ENCODE measurements at regions not wholly inside any gene's neighbourhood (a gene's known extent, or its start where the extent isn't known, plus 50 kb on each side); places are given as distances from the start of the nearest gene placed in this dataset.

DNA sequence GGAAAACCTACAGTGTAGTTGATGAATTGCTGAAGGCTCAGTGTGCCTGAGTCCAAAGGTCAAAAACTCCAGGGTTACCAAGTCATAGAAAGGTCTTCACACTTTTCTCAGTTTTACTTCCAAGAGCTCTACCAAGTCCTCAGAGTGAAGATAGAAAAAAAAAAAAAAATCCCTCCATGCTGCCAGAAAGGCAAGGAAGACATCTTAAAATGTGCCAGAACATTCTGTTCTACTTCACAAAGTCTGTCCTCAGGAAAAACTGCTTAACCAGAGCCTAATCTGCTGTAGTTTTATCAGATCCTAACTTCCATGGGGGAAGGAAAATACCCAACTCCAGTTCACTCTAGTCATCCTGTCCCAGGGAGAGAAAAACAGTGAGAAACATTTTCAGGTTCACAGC, 175.6 kb upstream of the CDH11 start:
- peak overlapping the region; percentile 26; the same call in 1 of the 2 replicates for H2AFZ ChIP-seq (ENCODE audit: low read length)
- no peak overlapping the region for H4K91ac ChIP-seq (replicated peaks; ENCODE audit: insufficient read length, low read length)
- no peak overlapping the region for H4K5ac ChIP-seq (ENCODE audit: insufficient read length, low read depth, low read length)
- FAIRE-seq (no peak), DNase-seq (ENCODE audit: low read depth in 1 of 2, low spot score in 2 of 2) (no peak)
- H3K23ac ChIP-seq (ENCODE audit: insufficient read length), result no peak overlapping the region
- no peaks in the 10 kb centered on the region for H3K27me3 ChIP-seq (replicated peaks in 1 of 4; ENCODE audit: control insufficient read depth in 3 of 4, extremely low read depth in 1 of 4, insufficient read depth in 3 of 4, low read length in 3 of 4)
- H2BK15ac ChIP-seq (ENCODE audit: low read length), result no peak overlapping the region
- no peaks in the 10 kb centered on the region for H3K9me3 ChIP-seq (ENCODE audit: insufficient read depth in 2 of 2, low read depth in 1 of 2, low read length in 1 of 2)
- H4K20me1 ChIP-seq (replicated peaks in 1 of 2; ENCODE audit: control insufficient read depth in 1 of 2, insufficient read depth in 2 of 2, low read length in 2 of 2), result no peaks in the 10 kb centered on the region
- no peak overlapping the region for H4K8ac ChIP-seq (ENCODE audit: extremely low read depth, insufficient read depth, low read length)
- H3K79me1 ChIP-seq (ENCODE audit: low read depth, low read length), result no peaks in the 10 kb centered on the region
- POLR2A ChIA-PET (ENCODE audit: partially characterized antibody), result interaction anchor here (1.6 kb wide), 1 partner anchor 11 kb away, joined by 6 read pairs; no protein-coding TSS in a partner anchor
- H3K36me3 ChIP-seq (ENCODE audit: control insufficient read depth in 2 of 4, insufficient read depth in 4 of 4, low read length in 3 of 4), result no peaks in the 10 kb centered on the region
- H2BK5ac ChIP-seq (ENCODE audit: low read depth, low read length), result no peak overlapping the region
- no peak overlapping the region for H3K56ac ChIP-seq (replicated peaks; ENCODE audit: insufficient read length, low read depth, low read length)
- no peak overlapping the region for H3K14ac ChIP-seq (ENCODE audit: insufficient read length)
- H3K18ac ChIP-seq (ENCODE audit: extremely low read depth, low read length), result no peak overlapping the region
- no peaks in the 10 kb centered on the region; the same call in 1 of the 2 replicates for H3K23me2 ChIP-seq (ENCODE audit: low read depth, low read length)
- H3K27ac ChIP-seq (ENCODE audit: low read depth, low read length), result no peak overlapping the region
- no peak for TF ChIP-seq PHF8 (conservative IDR thresholded peaks at IDR 0.05; ENCODE audit: low read depth, low read length)
- no peak for TF ChIP-seq RAD21 (IDR thresholded peaks at IDR 0.05 in 1 of 2, conservative IDR thresholded peaks at IDR 0.05 in 1 of 2; ENCODE audit: low read depth in 2 of 2, low read length in 2 of 2)
- no peak for TF ChIP-seq FOSL1 (IDR thresholded peaks at IDR 0.05; ENCODE audit: insufficient read depth, low read depth, low read length)
- TF ChIP-seq USF2 (IDR thresholded peaks at IDR 0.05; ENCODE audit: low read length), result no peak
- no peak for TF ChIP-seq RBBP5 (IDR thresholded peaks at IDR 0.05; ENCODE audit: borderline replicate concordance, low read depth, low read length)
- no peak for TF ChIP-seq SRF (IDR thresholded peaks at IDR 0.05; ENCODE audit: low read depth, low read length)
- no peak for TF ChIP-seq SP2 (IDR thresholded peaks at IDR 0.05; ENCODE audit: low read length)
- no peak for TF ChIP-seq TAF7 (optimal IDR thresholded peaks at IDR 0.05; ENCODE audit: borderline replicate concordance, low read depth, low read length)
- no peak for TF ChIP-seq TAF1 (IDR thresholded peaks at IDR 0.05; ENCODE audit: low read depth, low read length)
- no peak for TF ChIP-seq ZNF274 (IDR thresholded peaks at IDR 0.05; ENCODE audit: borderline replicate concordance, extremely low read depth, low read length)
- H2AK5ac ChIP-seq (ENCODE audit: low read depth, low read length), result no peak overlapping the region; the same call in 1 of the 2 replicates
- CTCF ChIA-PET (ENCODE audit: partially characterized antibody), result interaction anchor here (1.0 to 2.5 kb wide), 4 partner anchors 9 to 176 kb away, joined by 3 to 10 read pairs (median 4); no protein-coding TSS in a partner anchor
- H3K4ac ChIP-seq (replicated peaks; ENCODE audit: insufficient read length, low read depth, low read length), result no peak overlapping the region
- no peak overlapping the region for H2BK120ac ChIP-seq (replicated peaks; ENCODE audit: low read depth, low read length)
- H3K4me1 ChIP-seq (replicated peaks in 1 of 4; ENCODE audit: control insufficient read depth in 3 of 4, insufficient read depth in 4 of 4, low read length in 3 of 4), result peaks cover 0 to 6% (median 2%) of the 10 kb centered on the region in 4 experiments; a peak in 3 of 7 replicates
- no peak overlapping the region for H3K4me3 ChIP-seq (ENCODE audit: extremely low read depth in 1 of 4, insufficient read depth in 2 of 4, low read depth in 3 of 4, low read length in 4 of 4)
- no peak overlapping the region for H3K9ac ChIP-seq (replicated peaks in 1 of 4; ENCODE audit: extremely low read depth in 1 of 4, low read depth in 3 of 4, low read length in 3 of 4)
- H2BK20ac ChIP-seq (ENCODE audit: low read length), result no peak overlapping the region
- no peak overlapping the region for H3K4me2 ChIP-seq (ENCODE audit: insufficient read depth in 1 of 2, low read depth in 2 of 2, low read length in 2 of 2)
- no peaks in the 10 kb centered on the region for H3K79me2 ChIP-seq (ENCODE audit: control insufficient read depth in 1 of 2, insufficient read depth in 2 of 2, low read length in 2 of 2)
- no peak overlapping the region for H2BK12ac ChIP-seq (ENCODE audit: low read depth, low read length)

Data from H1 (cell line).